T47D (cell line): ENCODE measurements at regions not wholly inside any gene's neighbourhood (a gene's known extent, or its start where the extent isn't known, plus 50 kb on each side); places are given as distances from the start of the nearest gene placed in this dataset.
A peak's percentile ranks its signal among the peaks of the same experiment; 100 is the strongest.
"Not testable (repeated sequence)": the region's sequence is repeated elsewhere in the genome, so short reads cannot be mapped to it uniquely, and the experiment has no call there.

ENCODE experiments used
- DNase-seq, 2 experiments: peaks; one replicate each; pipeline versions ENCODE4 v3.0.0 to v3.0.0-alpha.2; 2011 to 2012; ENCODE audit warnings: low read depth in 1 of 2, low spot score in 1 of 2
- JUND ChIP-seq: IDR thresholded peaks from 2 replicates; pipeline ENCODE4 v1.6.1; 2012; ENCODE audit warnings: low read depth
- in situ Hi-C: cut with HindIII; loops from 2 replicates; pipeline ENCODE4 v1.10.0; 2016; ENCODE audit warnings: low sequenced_read_pairs, low pct_unique_long_range_greater_than_20kb

DNA sequence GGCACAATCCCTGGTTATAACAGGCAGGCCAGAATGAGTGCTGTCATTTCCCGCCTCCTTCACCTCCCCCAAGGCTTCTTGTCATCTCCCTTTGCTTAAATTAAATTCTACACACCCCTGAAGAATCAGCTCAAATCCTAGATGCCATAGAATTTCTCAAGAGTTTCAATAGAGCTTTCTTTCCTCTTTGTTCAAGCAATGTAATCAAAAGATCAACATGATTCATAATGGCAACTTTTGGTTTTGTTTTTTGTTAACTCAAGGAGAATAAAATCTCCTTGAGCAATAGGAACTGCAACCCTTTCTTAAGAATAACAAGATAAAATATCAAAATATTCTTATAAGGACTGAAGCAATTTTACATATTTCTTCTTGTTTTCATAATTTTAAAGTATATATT, 180.8 kb upstream of the CDK1 start:
- no peak for TF ChIP-seq JUND
- no peak for DNase-seq
- in situ Hi-C loops: no loop called here

DNA sequence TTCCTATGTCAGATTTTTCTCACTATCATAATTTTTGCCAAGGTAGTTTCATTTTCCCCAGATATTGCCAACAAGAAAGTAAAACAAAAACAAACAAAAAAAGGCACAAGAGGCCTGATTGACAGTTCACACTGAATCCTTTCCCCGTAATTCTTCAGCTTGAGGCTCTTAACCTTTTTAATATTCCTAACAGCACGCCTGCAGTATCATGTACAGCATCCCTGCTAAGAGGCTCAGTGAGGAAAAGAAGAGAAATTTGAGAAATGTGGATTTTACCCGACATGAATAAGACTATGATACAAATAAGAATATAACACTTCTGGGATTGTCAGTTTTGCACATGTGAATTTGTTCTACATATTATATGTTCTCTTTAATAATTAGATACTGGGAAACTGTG, 182.4 kb upstream of the CDK1 start:
- in situ Hi-C loops: no loop called here
- TF ChIP-seq JUND: no peak
- no peak for DNase-seq

DNA sequence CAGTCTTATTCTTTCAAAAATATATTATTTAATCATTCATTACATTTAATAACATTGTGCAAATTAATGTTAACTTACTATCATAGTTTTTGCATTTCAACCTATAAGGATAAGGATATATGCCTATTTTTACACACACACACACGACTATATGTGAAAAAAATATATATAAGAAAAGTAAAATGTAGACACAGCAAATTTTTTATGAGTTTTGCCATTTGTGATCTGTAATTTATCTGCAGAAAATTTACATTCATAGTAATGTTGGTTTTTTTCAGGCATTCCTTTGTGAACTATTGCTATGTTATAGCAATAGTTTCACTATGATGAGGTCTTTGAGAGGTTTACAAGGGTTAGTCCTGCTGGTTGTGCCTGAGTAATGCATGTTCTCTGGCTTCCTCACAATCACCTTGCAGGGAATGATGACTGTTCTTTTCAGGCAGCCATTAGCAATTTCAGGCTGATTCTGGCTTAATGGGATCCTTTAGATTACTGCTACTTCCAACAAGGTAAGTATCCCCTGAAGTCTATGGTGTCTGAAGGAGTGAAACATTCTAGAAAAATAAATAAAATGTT, 183.7 kb upstream of the CDK1 start:
- DNase-seq: no peak
- in situ Hi-C loops: no loop called here
- TF ChIP-seq JUND: no peak

DNA sequence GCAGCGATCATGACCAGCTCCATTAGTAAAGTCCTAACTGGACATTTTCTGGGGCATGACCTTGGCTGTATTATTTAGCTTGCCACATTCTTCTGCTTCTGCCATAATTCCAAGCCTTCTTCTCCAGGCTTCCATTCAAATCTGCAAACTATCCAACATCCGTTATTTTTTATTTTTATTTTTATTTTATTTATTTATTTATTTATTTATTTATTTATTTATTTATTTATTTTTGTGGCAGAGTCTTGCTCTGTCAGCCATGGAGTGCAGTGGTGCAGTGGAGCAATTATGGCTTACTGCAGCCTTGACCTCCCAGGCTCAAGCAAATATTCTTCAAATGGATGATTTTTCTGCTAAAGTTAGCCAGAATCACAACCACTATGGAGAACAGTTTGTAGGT, 187.2 kb upstream of the CDK1 start:
- no peak for DNase-seq
- TF ChIP-seq JUND: no peak
- in situ Hi-C loops: no loop called here

DNA sequence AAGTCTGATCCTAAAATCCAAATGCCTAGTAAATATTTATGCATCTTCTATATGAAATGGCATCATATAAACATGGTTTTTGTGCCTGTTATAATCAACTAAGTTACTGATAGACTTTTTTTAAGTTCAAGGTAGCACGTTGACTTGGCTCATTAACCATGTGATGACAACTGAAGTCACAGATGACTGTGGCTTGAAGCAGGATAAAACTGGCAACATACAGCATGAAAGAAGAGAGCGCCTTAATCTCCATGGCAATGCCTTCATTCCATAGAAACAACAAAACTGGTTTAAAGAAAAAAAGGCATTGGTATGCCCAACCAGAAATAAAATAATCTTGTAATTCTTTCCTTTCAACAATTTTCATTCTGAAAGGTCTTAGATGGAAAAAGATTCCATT, 188.9 kb upstream of the CDK1 start:
- in situ Hi-C loops: no loop called here
- TF ChIP-seq JUND: no peak
- no peak for DNase-seq

DNA sequence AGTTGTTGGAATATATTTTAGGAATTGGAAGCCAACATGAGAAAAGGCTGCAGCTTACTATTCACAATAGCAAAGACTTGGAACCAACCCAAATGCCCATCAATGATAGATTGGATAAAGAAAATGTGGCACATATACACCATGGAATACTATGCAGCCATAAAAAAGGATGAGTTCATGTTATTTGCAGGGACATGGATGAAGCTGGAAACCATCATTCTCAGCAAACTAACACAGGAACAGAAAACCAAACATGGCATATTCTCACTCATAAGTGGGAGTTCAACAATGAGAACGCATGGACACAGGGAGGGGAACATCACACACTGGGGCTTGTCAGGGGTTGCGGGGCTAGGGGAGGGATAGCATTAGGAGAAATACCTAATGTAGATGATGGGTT, 192.1 kb upstream of the ANK3 start:
- in situ Hi-C loops, DNase-seq: not testable (repeated sequence)

DNA sequence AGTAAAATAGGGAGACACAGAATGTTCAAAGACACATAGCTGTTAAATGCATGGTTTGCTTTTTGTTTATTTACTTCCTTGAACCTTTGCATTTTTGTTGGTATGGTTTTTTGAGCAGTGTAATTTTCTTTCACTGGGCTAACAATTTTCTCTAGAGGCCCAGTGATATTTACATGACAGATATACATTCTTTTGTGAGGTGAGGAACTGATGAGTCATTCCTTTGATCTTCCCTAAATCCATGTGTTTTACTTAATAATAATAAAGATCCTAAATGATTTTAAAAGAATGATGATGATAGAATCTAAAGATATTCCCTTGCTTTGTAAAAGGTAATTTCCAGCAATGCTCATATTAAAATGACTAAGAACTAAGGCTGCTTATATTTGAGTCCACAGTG, 188.5 kb upstream of the ANK3 start:
- TF ChIP-seq JUND: no peak
- in situ Hi-C loops: no loop called here
- no peak for DNase-seq

DNA sequence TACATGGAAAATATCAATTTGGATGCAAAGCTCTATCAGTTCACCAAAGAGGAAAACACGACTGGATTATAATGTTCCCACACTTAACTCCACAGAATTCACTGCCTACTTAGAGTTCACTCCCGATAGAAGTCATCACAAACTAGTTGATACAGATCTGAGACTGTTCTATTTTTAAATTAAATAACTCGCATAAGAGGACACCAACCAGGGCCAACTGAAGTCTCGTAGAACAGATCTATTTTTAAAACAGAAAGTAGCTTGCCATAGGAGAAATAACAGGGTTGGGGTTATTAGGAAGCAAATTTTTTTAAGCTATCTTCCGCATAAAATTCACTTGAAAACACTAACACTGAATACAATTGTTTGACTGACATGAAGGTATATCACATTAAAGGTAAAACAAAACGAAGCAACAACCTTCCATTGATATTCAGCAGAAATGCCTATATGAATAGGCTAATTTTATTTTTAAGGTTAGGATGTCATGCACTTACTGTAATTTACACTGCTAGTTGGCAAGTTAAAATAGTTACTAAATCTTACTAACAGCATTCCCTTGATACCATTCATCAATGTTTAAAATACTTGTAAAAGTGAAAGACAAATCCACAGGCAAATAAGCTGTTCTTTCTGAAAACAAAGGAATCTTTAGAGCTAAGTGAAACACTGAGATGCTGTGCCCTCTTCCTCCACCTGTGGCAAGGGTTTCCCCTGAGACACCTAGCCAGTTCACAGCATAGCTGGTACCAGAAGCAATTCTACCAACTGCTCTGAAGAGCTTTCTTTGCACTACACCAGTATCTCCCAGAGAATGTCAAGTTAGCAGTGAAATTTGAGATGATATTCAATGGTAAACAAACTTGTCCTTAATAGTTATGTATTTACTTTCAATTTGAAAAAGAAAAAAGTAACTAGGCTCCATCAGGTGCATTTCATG, 186.7 kb upstream of the ANK3 start:
- peak in 1 of 2 experiments; percentile 33 for DNase-seq
- in situ Hi-C loops: no loop called here
- TF ChIP-seq JUND: no peak

DNA sequence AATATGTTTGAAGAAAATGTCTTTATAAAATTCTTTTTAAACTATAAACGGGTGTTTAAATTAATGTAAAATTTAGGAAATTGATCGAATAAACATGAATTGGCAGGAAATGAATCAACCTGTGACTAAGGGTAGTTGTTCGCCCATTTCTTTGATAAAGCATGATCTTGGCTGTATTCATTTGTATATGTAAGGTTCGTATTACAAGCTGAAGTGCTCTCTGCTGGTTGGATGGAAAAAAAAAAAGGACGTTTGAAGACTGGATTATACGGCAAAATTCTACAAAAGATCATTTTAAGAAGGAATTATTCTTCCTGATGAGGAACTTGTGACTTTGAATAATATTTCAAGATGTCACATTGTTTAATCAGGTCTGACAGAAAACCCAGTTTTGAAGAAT, 185.4 kb upstream of the ANK3 start:
- no peak for TF ChIP-seq JUND
- DNase-seq: no peak
- in situ Hi-C loops: no loop called here

DNA sequence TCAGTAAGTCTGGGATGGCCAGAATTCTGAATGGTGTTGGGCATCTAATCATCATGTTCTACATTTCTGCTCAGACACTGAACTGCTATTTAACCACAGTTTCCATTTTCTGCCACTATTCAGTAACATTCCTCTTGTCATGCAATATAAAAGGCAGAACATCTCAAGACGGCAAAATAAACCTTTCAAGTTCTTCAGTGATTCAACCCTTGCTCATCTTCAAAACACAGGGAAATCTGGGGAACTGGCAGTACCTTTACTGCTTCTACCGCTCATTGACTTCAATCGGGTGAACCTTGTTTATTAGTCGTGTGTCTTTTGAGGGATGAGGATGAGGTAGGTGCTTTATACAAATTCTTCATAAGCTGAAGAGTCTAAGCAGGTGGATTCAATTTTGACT, 184.7 kb upstream of the ANK3 start:
- in situ Hi-C loops: no loop called here
- TF ChIP-seq JUND: no peak
- no peak for DNase-seq

DNA sequence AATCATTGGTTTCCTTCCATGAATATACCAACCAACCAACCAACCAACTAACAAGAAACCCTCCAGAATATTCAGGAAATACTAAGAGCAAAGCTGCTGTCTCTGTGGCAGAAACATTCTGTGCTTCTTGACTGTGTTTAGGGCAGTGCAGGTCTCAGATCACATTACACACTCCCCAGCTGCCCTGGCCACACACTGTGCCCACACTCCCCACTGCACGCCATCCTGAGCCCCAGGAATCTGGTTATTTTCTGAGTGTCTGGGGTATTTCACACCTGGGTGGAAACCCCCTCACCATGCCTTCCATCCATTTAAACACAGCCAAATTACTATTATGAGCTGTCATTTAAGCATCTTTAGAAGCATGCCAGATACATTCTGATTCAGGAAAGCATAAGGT, 183.7 kb upstream of the ANK3 start:
- DNase-seq: no peak
- in situ Hi-C loops: no loop called here
- TF ChIP-seq JUND: no peak

DNA sequence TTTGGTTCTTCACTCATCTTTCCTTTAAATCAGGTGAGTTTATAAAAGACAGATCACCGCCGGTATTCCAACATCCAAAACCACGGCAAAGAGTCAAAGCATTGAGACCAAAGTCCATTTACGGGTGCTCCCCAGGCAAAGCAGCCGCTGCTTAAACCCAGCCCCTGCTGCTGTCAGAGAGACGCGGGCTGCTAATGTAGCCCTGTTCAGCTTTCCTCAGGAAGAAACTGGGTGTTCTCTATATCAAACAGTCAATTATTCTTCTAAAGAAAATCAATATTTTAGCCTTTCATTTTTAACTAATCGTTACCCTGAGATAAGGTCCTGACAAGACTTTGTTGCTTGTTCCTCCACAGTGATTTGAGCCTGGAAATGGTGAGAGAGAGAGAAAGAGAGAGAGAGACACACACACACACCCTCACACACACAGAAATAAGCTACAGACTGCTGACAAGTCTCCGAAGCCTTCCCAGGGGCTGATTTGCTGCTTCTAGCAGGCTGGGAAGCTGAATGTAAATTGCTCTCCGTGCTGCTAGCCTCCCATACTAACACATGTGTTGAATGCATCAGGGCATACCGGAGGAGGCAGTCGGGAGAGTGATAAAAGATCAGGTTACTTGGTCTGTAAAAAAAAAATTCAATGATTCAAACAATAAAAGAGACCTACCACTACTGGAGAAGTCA, 183.0 kb upstream of the ANK3 start:
- no peak for TF ChIP-seq JUND
- DNase-seq: no peak
- in situ Hi-C loops: no loop called here

DNA sequence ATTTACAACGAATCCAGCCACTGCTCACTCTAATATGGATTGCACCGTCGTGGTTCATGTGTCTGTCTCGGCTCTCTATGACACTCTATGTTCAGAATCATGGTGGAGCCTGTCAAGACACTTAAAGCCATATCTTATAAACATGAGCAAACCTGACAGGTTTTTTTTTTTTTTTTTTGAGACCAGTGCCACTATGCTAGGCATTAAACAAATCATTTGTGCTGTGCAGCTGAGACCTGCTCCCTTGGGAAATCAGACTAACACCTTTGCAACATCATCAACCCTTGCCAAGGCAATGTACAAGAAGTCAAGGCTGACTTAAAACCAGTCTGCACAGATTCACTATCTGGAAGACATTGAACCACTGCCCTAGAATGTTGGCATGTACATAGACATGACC, 181.2 kb upstream of the ANK3 start:
- DNase-seq: no peak
- in situ Hi-C loops: no loop called here
- TF ChIP-seq JUND: no peak
